NCI-H510A (cell line): ENCODE measurements at regions not wholly inside any gene's neighbourhood (a gene's known extent, or its start where the extent isn't known, plus 50 kb on each side); places are given as distances from the start of the nearest gene placed in this dataset.

Source experiments
- DNase-seq: peaks from one replicate; lab custom pipeline; 2025; lab: John Stamatoyannopoulos, UW

DNA sequence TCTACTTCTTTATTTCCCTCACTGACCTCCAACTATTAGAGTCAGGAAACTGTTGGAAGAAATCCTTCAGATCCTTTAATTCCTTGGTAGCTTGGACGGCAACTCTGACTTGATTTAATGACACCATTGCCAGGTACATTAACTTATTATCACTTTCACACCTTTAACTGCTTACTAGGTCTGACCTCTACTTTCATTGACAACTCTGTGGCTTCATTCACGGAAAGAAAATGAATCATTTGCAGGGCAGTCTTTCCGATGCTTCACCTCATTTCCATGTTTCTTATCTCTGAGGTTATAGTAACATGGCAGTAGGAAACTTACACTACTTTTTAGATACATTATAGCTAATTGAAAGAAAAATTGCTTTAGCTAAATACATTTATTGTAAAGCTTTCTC lies 82.6 kb upstream of the PDGFD start:
- DNase-seq, result no peak

DNA sequence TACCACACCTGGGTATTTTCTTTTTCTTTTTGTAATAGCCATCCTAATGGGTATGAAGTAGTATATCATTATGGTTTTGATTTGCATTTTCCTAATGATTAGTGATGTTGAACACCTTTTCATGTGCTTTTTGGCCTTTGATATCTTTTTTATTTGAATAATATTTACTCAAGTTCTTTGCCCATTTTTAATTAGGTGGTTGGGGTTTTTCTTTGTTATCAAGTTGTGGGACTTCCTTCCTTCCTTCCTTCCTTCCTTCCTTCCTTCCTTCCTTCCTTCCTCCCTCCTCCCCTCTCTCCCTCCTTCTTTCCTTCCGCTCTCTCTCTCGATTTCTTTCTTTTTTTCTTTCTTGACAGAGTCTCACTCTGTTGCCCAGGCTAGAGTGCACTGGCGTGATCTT lies 75.0 kb upstream of the PDGFD start:
- no peak for DNase-seq

DNA sequence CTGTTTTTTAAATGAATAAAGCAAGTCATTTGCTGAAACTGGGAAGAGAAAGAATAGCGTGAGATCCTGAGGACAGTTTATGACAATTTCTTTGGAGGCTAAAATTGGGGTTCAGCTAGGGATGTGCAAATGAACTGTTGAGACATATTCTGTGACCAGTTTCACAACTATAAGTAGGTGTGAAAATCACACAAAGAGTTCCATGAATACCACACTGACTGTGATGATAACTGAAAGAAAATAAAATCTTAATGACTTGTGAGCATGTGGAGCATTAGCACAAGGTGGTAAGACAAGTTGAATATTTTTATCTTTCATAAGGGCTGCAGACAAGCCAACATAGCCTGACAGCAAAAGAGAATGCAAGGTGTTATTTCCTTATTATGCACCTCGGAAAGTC lies 61.1 kb upstream of the PDGFD start:
- DNase-seq, result no peak

DNA sequence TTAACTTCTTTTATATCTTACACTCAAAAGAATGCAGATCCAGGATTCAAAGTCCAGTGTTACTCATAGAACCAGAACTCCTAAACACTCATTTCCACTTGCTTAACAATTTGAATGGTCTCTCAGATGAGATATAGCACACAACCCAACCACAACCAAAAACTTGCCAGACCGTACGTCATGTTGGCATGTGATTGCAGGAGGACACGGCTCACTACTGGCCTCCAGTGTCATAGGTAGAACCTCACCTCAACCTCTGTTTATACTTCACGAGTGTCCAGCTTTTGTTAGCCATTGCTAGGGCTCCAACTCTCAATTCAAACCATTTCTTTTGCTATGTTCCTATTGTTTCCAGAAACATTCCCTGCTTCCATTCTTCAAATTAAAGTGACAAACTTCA lies 58.5 kb upstream of the PDGFD start:
- no peak for DNase-seq

DNA sequence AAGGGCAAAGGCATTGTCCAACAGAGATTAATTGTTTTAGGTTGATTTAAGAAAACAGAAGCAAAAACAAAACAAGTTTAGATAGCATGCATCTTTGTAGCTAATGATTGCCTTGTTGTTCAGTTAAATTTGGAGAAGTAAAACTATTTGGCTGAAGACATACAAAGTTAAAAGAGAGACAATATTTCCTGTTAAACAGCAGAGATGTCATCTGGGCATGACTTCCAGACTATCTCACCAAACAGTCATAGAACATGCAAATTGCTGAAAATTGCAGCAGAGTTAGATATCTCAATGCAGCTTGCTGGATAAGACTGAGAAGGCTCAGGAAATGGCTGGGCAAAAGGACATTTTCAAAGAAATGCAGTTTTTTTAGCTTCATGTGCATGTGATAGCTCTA lies 57.5 kb upstream of the PDGFD start:
- no peak for DNase-seq

DNA sequence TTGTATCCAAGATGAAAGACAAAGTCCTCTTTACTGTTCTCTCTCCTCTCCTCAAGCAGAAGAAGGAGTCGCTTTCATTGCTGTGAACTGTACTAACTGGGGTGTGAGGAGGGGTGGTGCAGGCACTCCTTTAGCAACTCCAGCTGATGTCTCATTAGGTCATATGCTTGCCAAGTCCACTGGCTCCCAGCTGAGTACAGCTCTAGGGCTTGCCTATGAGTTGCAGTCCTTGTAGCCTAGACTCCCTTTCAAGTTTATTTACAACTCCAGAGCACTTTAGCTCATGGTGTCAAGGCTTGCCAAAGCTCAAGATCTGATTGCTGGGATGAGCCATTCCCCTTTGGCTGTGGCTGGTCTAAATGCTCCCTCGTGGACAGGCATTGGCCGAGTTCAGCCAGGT lies 55.1 kb upstream of the PDGFD start:
- DNase-seq, result no peak

DNA sequence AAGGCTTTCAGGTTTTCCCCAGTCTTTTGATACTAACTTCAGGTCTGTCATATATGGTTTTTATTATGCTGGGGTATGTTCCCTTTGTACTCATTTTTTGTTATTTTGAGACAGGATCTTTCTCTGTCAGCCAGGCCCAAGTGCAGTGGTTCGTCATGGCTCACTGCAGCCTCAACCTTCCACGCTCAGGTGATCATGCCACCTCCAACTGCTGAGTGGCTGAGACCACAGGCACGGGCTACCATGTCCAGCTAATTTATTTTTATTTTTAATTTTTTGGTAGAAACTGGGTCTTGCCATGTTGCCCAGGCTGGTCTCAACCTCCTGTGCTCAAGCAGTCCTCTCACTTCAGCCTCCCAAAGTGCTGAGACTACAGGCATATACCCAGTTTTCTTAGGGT lies 50.6 kb upstream of the PDGFD start:
- no peak for DNase-seq
